Chondrocyte (in vitro differentiated cells): ENCODE measurements at regions not wholly inside any gene's neighbourhood (a gene's known extent, or its start where the extent isn't known, plus 50 kb on each side); places are given as distances from the start of the nearest gene placed in this dataset.

Source experiments
- DNase-seq: peaks from one replicate; pipeline ENCODE4 v3.0.0; 2021; ENCODE audit warnings: mixed read lengths, low spot score
- H3K27ac Mint-ChIP-seq: one replicate; pipeline ENCODE4 v1.8.0; 2021; ENCODE audit warnings: mild to moderate bottlenecking, moderate library complexity, mixed read lengths; ENCODE audit not compliant: unreplicated experiment
- H3K27me3 Mint-ChIP-seq: 2 replicates; pipeline ENCODE4 v1.8.0; 2021; ENCODE audit warnings: low read depth, mixed read lengths
- H3K36me3 Mint-ChIP-seq: 2 replicates; pipeline ENCODE4 v1.8.0; 2021; ENCODE audit warnings: low read depth, mixed read lengths
- H3K4me1 Mint-ChIP-seq: 2 replicates; pipeline ENCODE4 v1.8.0; 2021; ENCODE audit warnings: low read depth, mild to moderate bottlenecking, mixed read lengths
- H3K4me3 Mint-ChIP-seq: one replicate; pipeline ENCODE4 v1.8.0; 2021; ENCODE audit warnings: mild to moderate bottlenecking, moderate library complexity, mixed read lengths; ENCODE audit not compliant: unreplicated experiment
- H3K9me3 Mint-ChIP-seq: 2 replicates; pipeline ENCODE4 v1.8.0; 2021; ENCODE audit warnings: low read depth, mixed read lengths
- TF ChIP-seq, protein P1 (sequence below): fragments of 200-600 bp; sonication (generic); IDR thresholded peaks from 2 replicates; pipeline ENCODE4 v1.5.0; 2021; ENCODE audit warnings: antibody characterized with exemption, mild to moderate bottlenecking, moderate library complexity

DNA sequence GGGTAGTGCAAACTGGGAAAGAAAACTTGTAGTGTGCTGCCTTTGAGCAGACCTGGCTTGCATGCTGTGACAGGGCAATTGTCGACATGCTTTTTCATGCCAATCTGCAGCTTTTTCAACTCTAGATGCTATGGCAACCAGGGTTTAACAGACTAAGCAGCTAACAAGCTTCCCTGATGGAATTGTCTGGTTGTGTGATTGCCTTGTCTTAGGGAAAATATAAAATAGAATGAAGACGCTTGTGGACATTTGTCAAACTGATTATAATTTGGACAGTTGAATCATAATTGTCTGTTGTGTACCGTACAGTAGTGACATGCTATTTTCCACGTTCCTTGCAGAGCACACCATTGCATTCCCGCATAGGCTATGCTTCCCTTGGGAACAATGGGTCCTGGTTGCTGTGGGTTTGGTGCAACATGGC is 113.0 kb downstream of the FOXG1 start:
- TF ChIP-seq, protein P1, sequence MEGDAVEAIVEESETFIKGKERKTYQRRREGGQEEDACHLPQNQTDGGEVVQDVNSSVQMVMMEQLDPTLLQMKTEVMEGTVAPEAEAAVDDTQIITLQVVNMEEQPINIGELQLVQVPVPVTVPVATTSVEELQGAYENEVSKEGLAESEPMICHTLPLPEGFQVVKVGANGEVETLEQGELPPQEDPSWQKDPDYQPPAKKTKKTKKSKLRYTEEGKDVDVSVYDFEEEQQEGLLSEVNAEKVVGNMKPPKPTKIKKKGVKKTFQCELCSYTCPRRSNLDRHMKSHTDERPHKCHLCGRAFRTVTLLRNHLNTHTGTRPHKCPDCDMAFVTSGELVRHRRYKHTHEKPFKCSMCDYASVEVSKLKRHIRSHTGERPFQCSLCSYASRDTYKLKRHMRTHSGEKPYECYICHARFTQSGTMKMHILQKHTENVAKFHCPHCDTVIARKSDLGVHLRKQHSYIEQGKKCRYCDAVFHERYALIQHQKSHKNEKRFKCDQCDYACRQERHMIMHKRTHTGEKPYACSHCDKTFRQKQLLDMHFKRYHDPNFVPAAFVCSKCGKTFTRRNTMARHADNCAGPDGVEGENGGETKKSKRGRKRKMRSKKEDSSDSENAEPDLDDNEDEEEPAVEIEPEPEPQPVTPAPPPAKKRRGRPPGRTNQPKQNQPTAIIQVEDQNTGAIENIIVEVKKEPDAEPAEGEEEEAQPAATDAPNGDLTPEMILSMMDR: no peak
- Mint-ChIP-seq H3K4me1 (no peaks in the 10 kb centered on the region), H3K27ac (no peak overlapping the region), H3K9me3 (no peaks in the 10 kb centered on the region), H3K4me3 (no peak overlapping the region), H3K27me3 (no peaks in the 10 kb centered on the region), H3K36me3 (no peaks in the 10 kb centered on the region)
- no peak for DNase-seq

DNA sequence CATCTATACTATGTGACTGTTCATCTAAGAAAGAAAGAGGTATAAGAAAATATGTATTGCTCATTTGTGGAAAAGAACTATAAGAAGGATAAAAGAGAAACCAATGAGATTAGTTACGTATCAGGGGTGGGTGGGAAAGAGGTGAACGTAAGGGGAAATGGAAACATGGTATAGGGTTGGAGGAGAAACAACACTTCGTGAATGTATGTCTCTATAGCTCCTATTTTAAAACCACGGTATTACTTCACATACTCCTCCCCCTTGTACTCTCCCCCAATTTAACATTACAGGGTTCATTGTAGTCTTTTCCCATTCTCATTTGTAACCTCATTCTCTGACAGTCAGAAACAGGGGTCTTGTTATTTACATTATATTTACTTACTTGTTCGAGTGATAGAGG is 120.4 kb downstream of the FOXG1 start:
- DNase-seq: no peak
- Mint-ChIP-seq H3K27me3 (no peaks in the 10 kb centered on the region), H3K27ac (no peak overlapping the region), H3K9me3 (peaks cover 8% of the 10 kb centered on the region), H3K36me3 (no peaks in the 10 kb centered on the region), H3K4me3 (no peak overlapping the region), H3K4me1 (no peaks in the 10 kb centered on the region)
- TF ChIP-seq, protein P1: no peak

DNA sequence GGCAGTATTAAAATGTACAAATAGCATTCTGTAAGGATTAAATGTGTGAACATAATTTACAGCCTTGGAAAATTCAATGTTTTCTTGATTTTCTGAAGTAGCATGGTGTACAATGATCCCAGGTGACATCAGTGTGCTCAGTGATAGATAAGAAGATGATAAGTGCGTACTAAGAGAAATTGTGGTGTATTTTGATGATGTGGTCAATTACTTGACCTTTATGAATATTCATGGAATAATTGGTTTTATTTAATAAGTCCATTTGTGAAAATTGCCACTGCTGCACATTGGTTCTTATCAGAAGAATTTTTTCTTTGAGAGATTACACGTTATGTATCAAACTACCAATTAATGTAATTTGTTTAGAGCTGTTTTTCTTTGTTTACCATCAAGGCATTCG is 128.8 kb downstream of the FOXG1 start:
- no peaks in the 10 kb centered on the region for H3K36me3 Mint-ChIP-seq

DNA sequence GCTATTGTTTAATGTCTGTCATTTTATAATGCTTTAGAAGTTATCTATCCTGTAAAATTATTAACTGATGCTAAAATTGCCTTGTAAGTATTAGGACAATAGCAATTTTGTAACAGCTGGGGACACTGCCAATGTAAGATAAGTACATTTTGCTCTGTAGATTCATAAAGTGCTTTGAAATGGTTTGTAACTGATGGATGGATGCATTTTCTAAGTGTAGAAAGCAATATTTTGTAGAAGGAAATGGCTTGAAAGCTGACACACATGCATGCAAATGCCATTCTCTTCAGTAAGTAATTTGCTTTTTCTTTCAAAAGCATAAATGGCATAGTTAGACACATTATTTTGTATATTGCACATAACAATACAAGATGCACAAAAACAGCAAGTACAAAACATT is 129.8 kb downstream of the FOXG1 start:
- no peak for DNase-seq
- H3K36me3 Mint-ChIP-seq: no peaks in the 10 kb centered on the region
- no peak overlapping the region for H3K27ac Mint-ChIP-seq
- no peaks in the 10 kb centered on the region for H3K9me3 Mint-ChIP-seq
- TF ChIP-seq, protein P1: no peak
- no peaks in the 10 kb centered on the region for H3K4me1 Mint-ChIP-seq
- H3K4me3 Mint-ChIP-seq: no peak overlapping the region
- peaks cover 1% of the 10 kb centered on the region for H3K27me3 Mint-ChIP-seq

More for the DNA sequence above, 128.8 kb downstream of the FOXG1 start:
- no peak for DNase-seq
- H3K4me3 Mint-ChIP-seq: no peak overlapping the region
- H3K9me3 Mint-ChIP-seq: no peaks in the 10 kb centered on the region
- peaks cover 1% of the 10 kb centered on the region for H3K27me3 Mint-ChIP-seq
- TF ChIP-seq, protein P1: no peak
- H3K4me1 Mint-ChIP-seq: no peaks in the 10 kb centered on the region
- H3K27ac Mint-ChIP-seq: no peak overlapping the region

DNA sequence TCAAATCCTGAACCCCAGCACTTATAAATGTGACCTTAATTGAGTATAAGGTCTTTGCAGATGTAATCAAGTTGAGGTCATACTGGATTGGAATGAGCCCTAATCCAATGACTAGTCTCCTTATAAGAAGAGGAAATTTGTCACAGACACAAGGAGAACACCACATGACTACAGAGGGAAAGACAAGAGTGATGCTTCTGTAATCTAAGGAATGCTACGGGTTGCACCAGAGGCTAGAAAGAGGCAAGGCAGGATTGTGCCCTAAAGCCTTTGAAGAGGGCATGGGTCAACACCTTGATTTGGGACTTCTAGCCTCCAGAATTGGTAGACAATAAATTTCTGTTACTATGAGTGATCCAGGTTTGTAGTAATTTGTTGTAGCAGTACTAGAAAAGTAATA is 135.0 kb downstream of the FOXG1 start:
- Mint-ChIP-seq H3K27me3 (peaks cover 3% of the 10 kb centered on the region), H3K4me3 (no peak overlapping the region), H3K27ac (no peak overlapping the region), H3K36me3 (no peaks in the 10 kb centered on the region), H3K9me3 (peaks cover 9% of the 10 kb centered on the region), H3K4me1 (no peaks in the 10 kb centered on the region)
- TF ChIP-seq, protein P1: no peak
- DNase-seq: no peak
